GM13976 (cell line): ENCODE measurements at regions not wholly inside any gene's neighbourhood (a gene's known extent, or its start where the extent isn't known, plus 50 kb on each side); places are given as distances from the start of the nearest gene placed in this dataset.

Source experiments
- DNase-seq: peaks from one replicate; pipeline ENCODE4 v3.0.0; 2012; ENCODE audit warnings: low spot score
- CTCF ChIP-seq: IDR thresholded peaks from 2 replicates; pipeline ENCODE4 v1.5.1; 2012; ENCODE audit warnings: borderline replicate concordance, mild to moderate bottlenecking; ENCODE audit not compliant: insufficient read depth; ENCODE audit errors: extremely low read depth, missing control alignments, control extremely low read depth
- in situ Hi-C: fragments of 300-500 bp; cut with MboI; formaldehyde crosslinking; loops from one replicate; pipeline ENCODE4 v1.12.0; 2022; ENCODE audit warnings: low sequenced_read_pairs, mixed read lengths, inconsistent platforms; ENCODE audit not compliant: unreplicated experiment

GRCh38 chr11:20248121-20248772 is 88.0 kb upstream of the DBX1 start:
- DNase-seq, result no peak
- in situ Hi-C loops, result no loop called here

GRCh38 chr11:20247591-20248007 is 87.3 kb upstream of the DBX1 start:
- in situ Hi-C loops, result no loop called here
- TF ChIP-seq CTCF, result no peak
- no peak for DNase-seq

More at GRCh38 chr11:20248121-20248772, 88.0 kb upstream of the DBX1 start:
- no peak for TF ChIP-seq CTCF

- no peak for DNase-seq
- peak; percentile 18 for TF ChIP-seq CTCF
- in situ Hi-C loops, result no loop called here
These were observed 83.7 kb upstream of the DBX1 start for GRCh38 chr11:20243974-20244373.

GRCh38 chr11:20238712-20239111 is 78.4 kb upstream of the DBX1 start:
- TF ChIP-seq CTCF, result no peak
- in situ Hi-C loops, result no loop called here
- no peak for DNase-seq

GRCh38 chr11:20235164-20235563 is 74.9 kb upstream of the DBX1 start:
- in situ Hi-C loops, result no loop called here
- no peak for TF ChIP-seq CTCF
- no peak for DNase-seq

- TF ChIP-seq CTCF, result no peak
- in situ Hi-C loops, result no loop called here
- no peak for DNase-seq
These were observed 67.4 kb upstream of the DBX1 start for GRCh38 chr11:20227631-20228030.
